Mammary epithelial cell (primary cell): ENCODE measurements at regions not wholly inside any gene's neighbourhood (a gene's known extent, or its start where the extent isn't known, plus 50 kb on each side); places are given as distances from the start of the nearest gene placed in this dataset.

Experiments
- EZH2 ChIP-seq: IDR thresholded peaks from 2 replicates; pipeline ENCODE4 v1.6.1; 2012; ENCODE audit warnings: low read length, inconsistent platforms, borderline replicate concordance
- TF ChIP-seq, protein P1 (sequence below), 2 donors: IDR thresholded peaks in 1 of 2; conservative IDR thresholded peaks in 1 of 2; 2 replicates each; pipeline ENCODE4 v1.5.1; 2011 to 2012; ENCODE audit warnings: inconsistent platforms in 2 of 2, low read length in 2 of 2, mild to moderate bottlenecking in 2 of 2, control low read depth in 1 of 2, low read depth in 1 of 2; ENCODE audit not compliant: insufficient read depth in 1 of 2; ENCODE audit errors: extremely low read depth in 1 of 2

DNA sequence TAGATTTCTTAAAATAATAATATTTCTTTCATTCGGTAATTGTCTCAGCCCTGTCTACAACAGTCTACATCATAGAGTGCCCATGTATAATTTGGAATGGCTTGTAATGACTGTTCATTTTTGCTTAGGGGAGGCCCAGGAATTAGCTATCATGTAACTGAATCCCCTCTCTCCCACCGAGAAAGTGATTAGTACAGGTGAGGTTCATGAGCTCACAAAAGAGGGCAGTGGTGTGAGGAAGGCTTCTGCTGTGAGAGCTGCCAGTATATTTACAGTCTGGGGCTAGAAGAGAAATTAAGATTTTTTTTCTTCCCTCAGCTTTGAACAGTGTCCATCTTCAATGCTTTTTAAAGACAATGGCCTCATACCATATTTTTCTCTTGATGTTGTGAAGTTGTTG lies 340.7 kb downstream of the ADGRL2 start:
- no peak for TF ChIP-seq EZH2
- TF ChIP-seq, protein P1, sequence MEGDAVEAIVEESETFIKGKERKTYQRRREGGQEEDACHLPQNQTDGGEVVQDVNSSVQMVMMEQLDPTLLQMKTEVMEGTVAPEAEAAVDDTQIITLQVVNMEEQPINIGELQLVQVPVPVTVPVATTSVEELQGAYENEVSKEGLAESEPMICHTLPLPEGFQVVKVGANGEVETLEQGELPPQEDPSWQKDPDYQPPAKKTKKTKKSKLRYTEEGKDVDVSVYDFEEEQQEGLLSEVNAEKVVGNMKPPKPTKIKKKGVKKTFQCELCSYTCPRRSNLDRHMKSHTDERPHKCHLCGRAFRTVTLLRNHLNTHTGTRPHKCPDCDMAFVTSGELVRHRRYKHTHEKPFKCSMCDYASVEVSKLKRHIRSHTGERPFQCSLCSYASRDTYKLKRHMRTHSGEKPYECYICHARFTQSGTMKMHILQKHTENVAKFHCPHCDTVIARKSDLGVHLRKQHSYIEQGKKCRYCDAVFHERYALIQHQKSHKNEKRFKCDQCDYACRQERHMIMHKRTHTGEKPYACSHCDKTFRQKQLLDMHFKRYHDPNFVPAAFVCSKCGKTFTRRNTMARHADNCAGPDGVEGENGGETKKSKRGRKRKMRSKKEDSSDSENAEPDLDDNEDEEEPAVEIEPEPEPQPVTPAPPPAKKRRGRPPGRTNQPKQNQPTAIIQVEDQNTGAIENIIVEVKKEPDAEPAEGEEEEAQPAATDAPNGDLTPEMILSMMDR (conservative IDR thresholded peaks at IDR 0.05 in 1 of 2, IDR thresholded peaks at IDR 0.05 in 1 of 2; ENCODE audit: extremely low read depth in 1 of 2, insufficient read depth in 1 of 2, low read depth in 1 of 2, low read length in 2 of 2): no peak
